ENCODE measurements at regions not wholly inside any gene's neighbourhood (a gene's known extent, or its start where the extent isn't known, plus 50 kb on each side); places are given as distances from the start of the nearest gene placed in this dataset.

- no peaks in the 10 kb centered on the region for H3K9me3 ChIP-seq (ENCODE audit: control insufficient read depth, insufficient read depth, low read length)
- peak overlapping the region; percentile 85 for H2BK20ac ChIP-seq (ENCODE audit: low read depth, low read length)
- ChIA-PET CTCF (no interaction called here), POLR2A (ENCODE audit: unreplicated experiment) (no interaction called here)
- no peak overlapping the region for H2AFZ ChIP-seq (replicated peaks; ENCODE audit: low read length, poor library complexity)
- peaks cover 5% of the 10 kb centered on the region; the same call in 1 of the 2 replicates for H3K4me1 ChIP-seq (ENCODE audit: control insufficient read depth, insufficient read depth, low read length)
- no peaks in the 10 kb centered on the region for H3K79me1 ChIP-seq (ENCODE audit: low read depth in 1 of 2, low read length in 2 of 2)
- H2AK5ac ChIP-seq (ENCODE audit: low read depth, low read length), result peak overlapping the region; percentile 74; the same call in 1 of the 2 replicates
- DNase-seq (peak; percentile 53), ATAC-seq (ENCODE audit: low read depth) (peak; percentile 21; the same call in 1 of the 2 replicates)
- no peaks in the 10 kb centered on the region for H3K27me3 ChIP-seq (ENCODE audit: control insufficient read depth, insufficient read depth, low read length)
- no peak overlapping the region; the same call in 1 of the 2 replicates for H4K5ac ChIP-seq (ENCODE audit: low read depth, low read length)
- no peak overlapping the region for H2AK9ac ChIP-seq (replicated peaks; ENCODE audit: low read depth, low read length, poor library complexity)
- intact Hi-C loops (cut with micrococcal nuclease), result no loop called here
- no peaks in the 10 kb centered on the region for H4K20me1 ChIP-seq (ENCODE audit: insufficient read depth, low read length)
- no peak overlapping the region for H3K4me2 ChIP-seq (ENCODE audit: low read depth, low read length)
- H3K4ac ChIP-seq (ENCODE audit: low read depth, low read length), result peak overlapping the region; percentile 44
- H4K91ac ChIP-seq (ENCODE audit: insufficient read depth, low read depth, low read length), result peak overlapping the region; percentile 67
- no peaks in the 10 kb centered on the region for H3K36me3 ChIP-seq (ENCODE audit: control insufficient read depth, insufficient read depth, low read length)
- H3K27ac ChIP-seq (ENCODE audit: insufficient read depth, low read length), result no peak overlapping the region; the same call in 1 of the 2 replicates
- no peak for TF ChIP-seq BHLHE40 (IDR thresholded peaks at IDR 0.05; ENCODE audit: low read depth, low read length)
- TF ChIP-seq RAD21 (IDR thresholded peaks at IDR 0.05; ENCODE audit: low read length), result no peak
- no peak for TF ChIP-seq CTCF (conservative IDR thresholded peaks at IDR 0.05; ENCODE audit: low read depth, low read length)
- TF ChIP-seq MAZ (IDR thresholded peaks at IDR 0.05; ENCODE audit: borderline replicate concordance, low read depth, low read length), result no peak
- no peak for TF ChIP-seq RCOR1 (IDR thresholded peaks at IDR 0.05; ENCODE audit: insufficient replicate concordance, low read length)
- no peak for TF ChIP-seq FOS (IDR thresholded peaks at IDR 0.05; ENCODE audit: low read depth, low read length)
- TF ChIP-seq POLR2A (IDR thresholded peaks at IDR 0.05; ENCODE audit: low read depth, low read length), result no peak
- peak; percentile 86 for TF ChIP-seq CEBPB (IDR thresholded peaks at IDR 0.05; ENCODE audit: low read depth, low read length)
- 100% methylated on average over 1 of the region's 4 CpGs; no CpG with 5 or more reads in 1 of the 2 experiments for WGBS, 2 experiments (ENCODE audit: extremely low coverage in 2 of 2, insufficient read length in 1 of 2)
- no peak overlapping the region for H3K9ac ChIP-seq (ENCODE audit: low read depth, low read length)
- no peak overlapping the region for H3K4me3 ChIP-seq (ENCODE audit: insufficient read depth, low read depth, low read length)
- H3K18ac ChIP-seq (ENCODE audit: low read depth, low read length), result peak overlapping the region; percentile 86; the same call in 1 of the 2 replicates
- peak overlapping the region; percentile 69; the same call in 2 of the 3 replicates for H2BK15ac ChIP-seq (ENCODE audit: low read depth, low read length)
- H3K9me1 ChIP-seq (ENCODE audit: insufficient read depth, low read length), result no peaks in the 10 kb centered on the region; the same call in none of the 2 replicates
- peak overlapping the region; percentile 49 for H2BK5ac ChIP-seq (ENCODE audit: low read depth, low read length, poor library complexity, severe bottlenecking)
- H3K23ac ChIP-seq (ENCODE audit: low read depth, low read length), result peak overlapping the region; percentile 46; the same call in 1 of the 2 replicates
- in situ Hi-C loops (cut with MboI; ENCODE audit: low sequenced_read_pairs), result no loop called here
- H3K56ac ChIP-seq (ENCODE audit: extremely low read depth, insufficient read depth, low read length), result no peak overlapping the region
- H3K14ac ChIP-seq (replicated peaks; ENCODE audit: low read depth, low read length), result peak overlapping the region; percentile 10; the same call in 1 of the 2 replicates
- H4K8ac ChIP-seq (ENCODE audit: low read depth in 2 of 2, low read length in 2 of 2), result peak overlapping the region; percentile 25 to 52; a peak in 2 of 4 replicates
- peak overlapping the region; percentile 72 for H2BK120ac ChIP-seq (ENCODE audit: low read depth, low read length)
- dilution Hi-C loops (cut with HindIII; ENCODE audit: low sequenced_read_pairs, unreplicated experiment), result no loop called here
- BruUV-seq (replicated peaks), result no TSS peak
Measured at GRCh38 chr4:138310498-138310897, 68.3 kb upstream of the SLC7A11 start.
